ENCODE measurements at regions not wholly inside any gene's neighbourhood (a gene's known extent, or its start where the extent isn't known, plus 50 kb on each side); places are given as distances from the start of the nearest gene placed in this dataset.

GRCh38 chr11:70799386-70799785 is 401.1 kb downstream of the CTTN start:
- no peaks in the 10 kb centered on the region for H4K20me1 ChIP-seq (ENCODE audit: insufficient read depth)
- no peaks in the 10 kb centered on the region for H3K27me3 ChIP-seq (ENCODE audit: insufficient read depth, low read depth, low read length)
- no peak overlapping the region for H3K9ac ChIP-seq (ENCODE audit: low read length)
- H3K9me3 ChIP-seq (ENCODE audit: low read length): no peaks in the 10 kb centered on the region
- H2AFZ ChIP-seq (ENCODE audit: low read depth, low read length): no peak overlapping the region
- TF ChIP-seq MXI1 (conservative IDR thresholded peaks at IDR 0.05; ENCODE audit: poor library complexity, severe bottlenecking) (no peak), POLR2AphosphoS5 (IDR thresholded peaks at IDR 0.05) (no peak), EZH2 (IDR thresholded peaks at IDR 0.05; ENCODE audit: borderline replicate concordance, insufficient read depth, low read length, poor library complexity, severe bottlenecking) (no peak), EP300 (conservative IDR thresholded peaks at IDR 0.05; ENCODE audit: poor library complexity, severe bottlenecking) (no peak)
- no peaks in the 10 kb centered on the region for H3F3A ChIP-seq (ENCODE audit: insufficient read depth, low read length, poor library complexity, severe bottlenecking)
- H3K79me2 ChIP-seq (replicated peaks; ENCODE audit: insufficient read depth, low read length): no peaks in the 10 kb centered on the region
- H3K4me2 ChIP-seq (ENCODE audit: low read length): no peak overlapping the region
- H3K4me3 ChIP-seq (ENCODE audit: low read length): no peak overlapping the region
- no peaks in the 10 kb centered on the region for H3K36me3 ChIP-seq (ENCODE audit: insufficient read depth, low read length)
- no peaks in the 10 kb centered on the region for H3K9me2 ChIP-seq (ENCODE audit: insufficient read depth, low read length)
- no peak overlapping the region for H3K27ac ChIP-seq (ENCODE audit: low read length)

GRCh38 chr11:70802185-70802584 is 403.9 kb downstream of the CTTN start:
- Histone ChIP-seq H3K9me2 (ENCODE audit: insufficient read depth, low read length) (no peaks in the 10 kb centered on the region), H3K9ac (ENCODE audit: low read length) (no peak overlapping the region), H2AFZ (ENCODE audit: low read depth, low read length) (no peak overlapping the region), H3F3A (ENCODE audit: insufficient read depth, low read length, poor library complexity, severe bottlenecking) (no peaks in the 10 kb centered on the region), H3K79me2 (replicated peaks; ENCODE audit: insufficient read depth, low read length) (no peaks in the 10 kb centered on the region), H3K27ac (ENCODE audit: low read length) (no peak overlapping the region), H3K9me3 (ENCODE audit: low read length) (no peaks in the 10 kb centered on the region), H3K4me2 (ENCODE audit: low read length) (no peak overlapping the region), H3K36me3 (ENCODE audit: insufficient read depth, low read length) (no peaks in the 10 kb centered on the region), H3K4me3 (ENCODE audit: low read length) (no peak overlapping the region), H3K27me3 (ENCODE audit: insufficient read depth, low read depth, low read length) (no peaks in the 10 kb centered on the region), H4K20me1 (ENCODE audit: insufficient read depth) (no peaks in the 10 kb centered on the region)
- TF ChIP-seq POLR2AphosphoS5 (IDR thresholded peaks at IDR 0.05): no peak
- TF ChIP-seq RAD21 (conservative IDR thresholded peaks at IDR 0.05): no peak
- TF ChIP-seq EZH2 (IDR thresholded peaks at IDR 0.05; ENCODE audit: borderline replicate concordance, insufficient read depth, low read length, poor library complexity, severe bottlenecking): no peak
- no peak for TF ChIP-seq TAF1 (IDR thresholded peaks at IDR 0.05; ENCODE audit: low read depth)
- no peak for TF ChIP-seq REST (IDR thresholded peaks at IDR 0.05; ENCODE audit: borderline replicate concordance)
- TF ChIP-seq SMC3 (conservative IDR thresholded peaks at IDR 0.05; ENCODE audit: poor library complexity): no peak
- no peak for TF ChIP-seq EP300 (conservative IDR thresholded peaks at IDR 0.05; ENCODE audit: poor library complexity, severe bottlenecking)
- TF ChIP-seq MXI1 (conservative IDR thresholded peaks at IDR 0.05; ENCODE audit: poor library complexity, severe bottlenecking): no peak

GRCh38 chr11:70804139-70804837 is 406.0 kb downstream of the CTTN start:
- Histone ChIP-seq H3K4me2 (ENCODE audit: low read length) (no peak overlapping the region), H3K9me2 (ENCODE audit: insufficient read depth, low read length) (no peaks in the 10 kb centered on the region)

More at GRCh38 chr11:70804139-70804837, 406.0 kb downstream of the CTTN start:
- Histone ChIP-seq H4K20me1 (ENCODE audit: insufficient read depth) (no peaks in the 10 kb centered on the region), H3K27me3 (ENCODE audit: insufficient read depth, low read depth, low read length) (no peaks in the 10 kb centered on the region), H3K4me3 (ENCODE audit: low read length) (no peak overlapping the region), H3K27ac (ENCODE audit: low read length) (no peak overlapping the region), H3K36me3 (ENCODE audit: insufficient read depth, low read length) (no peaks in the 10 kb centered on the region), H2AFZ (ENCODE audit: low read depth, low read length) (no peak overlapping the region), H3K9ac (ENCODE audit: low read length) (no peak overlapping the region), H3K79me2 (replicated peaks; ENCODE audit: insufficient read depth, low read length) (no peaks in the 10 kb centered on the region), H3K9me3 (ENCODE audit: low read length) (no peaks in the 10 kb centered on the region), H3F3A (ENCODE audit: insufficient read depth, low read length, poor library complexity, severe bottlenecking) (no peaks in the 10 kb centered on the region)
- TF ChIP-seq SMC3 (conservative IDR thresholded peaks at IDR 0.05; ENCODE audit: poor library complexity) (no peak), EZH2 (IDR thresholded peaks at IDR 0.05; ENCODE audit: borderline replicate concordance, insufficient read depth, low read length, poor library complexity, severe bottlenecking) (no peak), EP300 (conservative IDR thresholded peaks at IDR 0.05; ENCODE audit: poor library complexity, severe bottlenecking) (no peak), TAF1 (IDR thresholded peaks at IDR 0.05; ENCODE audit: low read depth) (no peak), CTCF (IDR thresholded peaks at IDR 0.05; ENCODE audit: poor library complexity, severe bottlenecking) (no peak), RAD21 (conservative IDR thresholded peaks at IDR 0.05) (no peak), POLR2AphosphoS5 (IDR thresholded peaks at IDR 0.05) (no peak), REST (IDR thresholded peaks at IDR 0.05; ENCODE audit: borderline replicate concordance) (no peak), MXI1 (conservative IDR thresholded peaks at IDR 0.05; ENCODE audit: poor library complexity, severe bottlenecking) (no peak)
